Right lobe of liver (tissue), 4 donors: ENCODE measurements at regions not wholly inside any gene's neighbourhood (a gene's known extent, or its start where the extent isn't known, plus 50 kb on each side); places are given as distances from the start of the nearest gene placed in this dataset.

Experiments
- CTCF ChIP-seq, 4 donors: fragments of 200-600 bp in 3 of 4; fragments of 450-650 bp in 1 of 4; IDR thresholded peaks; one replicate each; pipeline versions ENCODE4 v1.5.1 to v1.8.0; 2016 to 2022; ENCODE audit warnings: antibody characterized with exemption in 4 of 4, mild to moderate bottlenecking in 2 of 4
- POLR2A ChIP-seq: fragments of 450-650 bp; IDR thresholded peaks from one replicate; pipeline ENCODE4 v1.6.1; 2017; ENCODE audit warnings: antibody characterized with exemption, mild to moderate bottlenecking
- donor health status: DM: no; HTN: no; CAD: no.
- donor health status: DM: no; HTN: no; CAD: no.
- donor health status: DM: no; HTN: yes; CAD: no.

DNA sequence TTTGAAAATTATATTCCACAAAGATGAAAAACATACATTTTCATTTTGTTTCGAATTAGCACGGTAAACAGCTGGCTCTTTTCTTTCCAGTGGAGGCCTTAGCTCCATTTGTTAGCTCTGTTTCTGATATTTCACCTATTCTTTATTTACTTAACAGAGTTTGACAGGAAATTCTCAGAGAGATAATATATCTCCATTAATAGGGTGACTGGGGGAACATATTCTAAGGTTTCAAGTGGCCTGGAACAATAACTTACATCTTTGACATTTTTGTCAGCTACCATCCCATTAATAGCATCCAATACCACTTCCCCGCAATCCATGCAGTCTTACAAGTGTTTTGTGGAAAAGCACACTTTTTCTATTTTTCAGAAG, 577.6 kb upstream of the MDFIC2 start:
- no peak for TF ChIP-seq CTCF (IDR thresholded peaks at IDR 0.05)
- TF ChIP-seq POLR2A, result no peak
